GM19324 (cell line): ENCODE measurements at regions not wholly inside any gene's neighbourhood (a gene's known extent, or its start where the extent isn't known, plus 50 kb on each side); places are given as distances from the start of the nearest gene placed in this dataset.

Source experiments
- ATAC-seq: cut with Tn5 transposase; IDR thresholded peaks from one replicate; pipeline ENCODE4 v1.9.1; 2021; ENCODE audit warnings: mild to moderate bottlenecking, moderate library complexity; ENCODE audit not compliant: unreplicated experiment, low FRiP score

DNA sequence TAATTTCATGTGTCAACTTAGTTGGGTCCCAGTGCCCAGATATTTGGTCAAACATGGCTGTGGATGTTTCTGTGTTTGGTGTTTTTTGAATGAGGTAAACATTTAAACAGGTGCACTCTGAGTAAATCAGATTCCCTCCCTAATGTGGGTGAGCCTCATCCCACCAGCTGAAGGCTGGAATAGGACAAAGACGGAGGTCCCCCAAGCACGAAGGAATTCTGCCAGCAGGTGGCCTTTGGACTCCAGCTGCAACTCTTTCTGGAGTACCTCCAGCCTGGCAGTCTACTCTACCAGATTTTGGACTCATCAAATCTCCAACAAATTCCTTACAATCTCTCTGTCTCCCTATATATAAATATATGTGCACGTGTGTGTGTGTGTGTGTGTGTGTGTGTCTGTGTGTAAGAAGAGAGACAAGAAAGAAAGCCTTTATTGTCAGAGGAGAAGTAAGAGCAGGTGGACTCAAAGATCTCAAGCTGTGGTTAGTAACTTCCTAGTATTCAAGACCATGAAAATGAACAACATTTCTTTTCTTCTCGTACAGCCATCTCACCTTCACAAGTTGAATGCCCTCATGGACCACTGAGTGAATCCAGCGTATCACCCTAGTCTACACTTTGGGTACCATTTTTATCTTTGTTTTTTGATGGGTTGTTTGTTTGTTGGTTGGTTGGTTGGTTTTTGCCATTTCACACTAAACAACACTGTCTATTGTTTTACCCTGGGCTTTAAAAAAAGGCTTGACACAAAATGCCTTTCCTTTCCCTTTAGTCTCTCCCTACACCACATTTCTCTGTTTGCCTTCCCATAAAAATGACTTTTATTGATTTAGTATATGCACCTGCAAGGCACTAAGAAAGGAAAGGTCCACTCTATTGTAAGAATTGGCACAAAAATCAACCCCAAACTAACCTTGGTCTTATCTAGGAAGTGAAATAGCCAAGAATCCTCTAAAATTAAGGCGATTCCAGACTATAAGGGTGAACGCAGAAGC lies 118.7 kb downstream of the TENT4A start:
- no peak for ATAC-seq

DNA sequence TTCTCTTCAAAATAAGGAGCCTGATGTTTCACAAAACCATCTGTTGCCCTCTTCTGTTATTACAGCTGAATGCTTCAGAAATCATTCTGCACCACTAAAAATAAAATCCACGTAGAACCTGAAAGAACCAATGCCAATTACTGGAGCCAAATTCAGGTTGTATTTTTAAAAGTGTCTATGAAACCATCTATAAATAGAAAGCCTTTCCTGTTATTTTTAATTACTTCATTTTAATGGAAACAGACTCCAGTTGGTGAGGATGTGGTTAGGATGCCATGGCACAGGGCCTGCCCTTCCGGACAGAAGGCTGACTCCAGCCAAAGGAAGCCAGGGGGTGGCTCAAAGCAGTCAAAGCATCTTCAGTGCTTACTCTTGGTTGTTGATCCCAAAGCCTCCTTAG lies 119.8 kb downstream of the TENT4A start:
- ATAC-seq, result no peak

DNA sequence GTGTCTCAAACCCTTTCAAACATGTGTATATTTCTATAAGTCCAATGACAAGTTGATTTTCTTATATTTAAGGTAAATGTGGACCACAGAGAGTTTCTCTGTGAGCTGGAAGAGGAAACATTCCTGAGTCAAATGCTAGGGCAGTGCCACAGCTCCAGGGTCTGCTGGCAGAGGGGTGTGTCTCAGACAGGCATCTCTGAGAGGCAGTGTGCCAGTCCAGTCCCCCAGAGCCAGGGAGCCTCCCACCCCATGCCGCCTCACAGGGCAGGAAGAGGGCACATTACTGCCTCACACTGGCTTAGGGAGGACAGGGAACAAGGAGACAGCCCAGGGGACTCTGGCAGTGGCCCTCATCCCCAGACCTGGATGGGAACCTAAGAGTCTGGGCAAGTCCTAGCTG lies 120.2 kb downstream of the TENT4A start:
- ATAC-seq, result no peak

DNA sequence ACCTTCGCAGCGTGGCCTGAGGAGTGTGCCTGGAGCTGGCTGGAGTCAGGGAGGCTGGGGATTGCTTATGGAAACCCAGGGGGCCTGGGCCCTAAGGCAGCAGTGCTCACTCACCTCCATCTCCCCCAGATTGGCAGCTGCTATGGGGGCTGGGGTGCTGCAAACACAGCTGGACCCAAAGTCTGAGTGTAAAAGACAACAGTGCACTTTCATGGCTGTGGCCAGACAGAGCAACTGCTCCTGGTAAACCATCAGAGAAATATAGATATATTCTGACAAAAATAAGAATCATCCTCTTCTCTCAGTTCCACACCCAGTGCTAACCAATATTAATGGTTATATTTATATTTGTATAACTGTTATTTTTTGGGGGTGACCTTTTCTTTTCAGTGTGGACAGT lies 123.9 kb downstream of the TENT4A start:
- no peak for ATAC-seq

DNA sequence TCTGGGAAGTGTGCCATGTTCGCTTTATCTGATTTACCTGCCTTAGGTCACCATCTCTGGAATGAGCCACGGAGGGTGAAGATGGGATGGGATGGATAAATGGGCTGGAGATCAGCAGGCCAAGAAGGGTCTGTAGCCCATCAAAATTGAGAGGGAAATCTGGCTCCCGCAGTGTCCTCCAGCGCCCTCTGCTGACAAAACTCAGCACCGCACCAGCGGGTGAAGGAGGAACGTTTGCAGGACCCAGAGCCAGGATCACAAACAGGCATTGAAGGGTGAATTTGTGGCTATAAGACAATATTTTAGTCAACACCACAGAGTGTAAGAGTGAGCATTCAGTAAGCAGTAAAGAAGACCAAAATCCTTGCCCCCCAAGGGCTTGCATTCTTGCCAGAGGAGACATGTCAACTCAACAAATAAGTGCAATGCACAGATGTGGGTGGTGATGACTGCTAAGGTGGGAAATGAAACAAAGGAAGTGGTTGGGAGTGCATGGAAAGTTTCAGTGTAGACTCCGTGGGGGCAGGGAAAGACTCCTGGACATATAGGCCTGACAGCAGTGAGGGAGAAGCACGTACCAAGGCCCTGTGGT lies 124.4 kb downstream of the TENT4A start:
- ATAC-seq, result no peak

DNA sequence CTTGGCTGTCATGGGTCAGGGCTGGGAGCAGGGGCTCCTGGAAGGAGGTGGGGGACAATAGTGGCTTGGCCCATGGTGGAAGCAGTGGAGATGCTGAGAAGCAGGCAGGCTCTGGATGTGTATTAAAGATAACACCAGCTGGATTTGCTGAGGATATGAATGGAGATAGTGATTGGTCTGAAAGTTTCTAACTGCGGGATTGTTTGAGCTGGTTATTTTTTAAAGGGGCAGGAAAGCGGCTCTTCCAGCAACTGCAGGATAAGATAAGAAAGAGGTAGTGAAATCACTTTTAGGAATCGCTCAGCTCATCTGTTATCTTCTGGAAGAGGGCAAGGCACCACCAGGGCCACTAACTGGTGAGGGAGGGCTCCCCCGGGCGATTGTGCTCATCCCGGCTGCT lies 125.5 kb downstream of the TENT4A start:
- ATAC-seq, result no peak

DNA sequence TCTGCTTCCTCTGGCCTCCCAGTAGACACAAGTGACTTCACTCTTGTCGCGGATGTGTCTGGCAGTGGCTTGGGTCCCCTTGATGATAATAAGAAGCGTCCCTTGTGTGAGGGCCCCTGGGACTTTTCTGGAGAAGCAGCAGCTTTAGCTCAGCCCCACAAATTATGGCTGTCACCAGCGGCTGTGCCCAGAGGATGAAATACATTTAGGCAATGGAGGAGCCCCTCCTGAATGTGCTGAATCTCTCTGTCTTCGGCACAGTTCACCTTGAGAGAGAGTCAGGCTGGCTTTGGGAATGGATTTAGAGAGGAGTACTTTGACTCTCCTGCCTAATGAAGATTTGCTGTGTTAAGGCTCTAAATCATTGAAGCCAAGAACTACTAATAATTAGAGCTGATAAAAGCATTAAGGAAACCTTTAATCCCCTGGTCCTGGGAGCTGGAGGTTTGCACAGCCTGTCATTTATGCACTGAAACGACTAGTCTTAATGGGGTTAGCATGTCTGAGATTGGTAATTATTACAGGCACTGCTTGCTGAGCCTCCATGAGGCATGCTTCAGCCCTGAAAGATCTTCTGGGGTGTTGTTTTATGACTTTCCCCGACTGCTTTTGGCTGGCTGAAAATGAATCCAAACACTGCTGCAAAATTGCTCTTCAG lies 127.0 kb downstream of the TENT4A start:
- no peak for ATAC-seq

DNA sequence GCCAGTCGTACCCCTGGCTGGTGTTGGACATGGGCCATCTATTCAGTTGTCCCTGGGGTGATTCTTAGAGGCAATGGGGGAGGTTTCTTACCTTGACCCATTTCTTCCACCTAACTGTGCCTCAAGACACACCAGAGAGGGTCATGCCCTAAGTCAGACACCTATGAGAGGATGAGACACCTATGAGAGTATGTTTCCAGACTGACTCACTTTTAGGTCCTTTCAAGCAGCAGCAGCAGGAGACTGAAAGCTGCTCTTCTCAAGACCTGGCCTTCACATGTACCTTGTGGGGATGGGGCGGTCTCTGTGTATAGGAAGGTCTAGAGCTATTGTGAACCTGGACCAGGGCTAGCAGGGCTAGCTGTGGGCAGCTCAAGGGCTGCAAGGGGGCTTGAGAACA lies 130.1 kb downstream of the TENT4A start:
- ATAC-seq, result no peak

DNA sequence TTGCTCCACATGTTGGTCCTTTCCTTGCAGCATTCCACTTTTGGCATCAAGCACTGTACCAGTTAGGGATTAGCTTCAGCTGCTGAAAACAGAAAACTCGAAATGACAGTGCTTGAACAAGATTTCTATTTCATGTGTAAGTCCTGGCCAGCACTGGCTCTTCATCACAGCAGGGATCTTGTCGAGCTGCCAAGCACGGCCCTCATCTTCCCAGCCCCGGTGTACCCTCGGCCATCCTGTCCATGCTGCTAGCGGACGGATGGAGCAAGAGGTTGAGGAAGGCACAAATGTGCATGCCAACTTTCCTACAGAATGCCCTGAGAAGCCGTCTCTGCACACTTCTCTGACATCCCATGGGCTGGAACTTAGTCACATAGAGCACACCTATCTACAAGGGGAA lies 130.6 kb downstream of the TENT4A start:
- no peak for ATAC-seq

DNA sequence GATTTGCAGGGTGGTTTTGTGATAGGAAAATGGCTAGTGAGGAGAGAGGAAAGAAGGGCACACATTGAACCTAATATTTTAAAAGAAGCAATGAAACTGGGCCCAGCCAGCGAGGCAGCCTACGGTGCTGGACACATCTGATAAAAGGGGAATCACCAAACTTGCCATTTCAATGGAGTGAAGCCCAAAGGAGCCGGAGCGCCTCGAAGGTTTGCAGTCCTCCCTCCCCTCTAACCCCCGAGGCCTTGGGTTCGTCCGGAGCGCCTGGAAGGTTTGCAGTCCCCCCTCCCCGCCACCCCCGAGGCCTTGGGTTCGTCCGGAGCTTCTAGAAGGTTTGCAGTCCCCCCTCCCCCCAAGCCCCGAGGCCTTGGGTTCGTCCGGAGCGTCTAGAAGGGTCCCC lies 132.6 kb downstream of the TENT4A start:
- ATAC-seq, result no peak

DNA sequence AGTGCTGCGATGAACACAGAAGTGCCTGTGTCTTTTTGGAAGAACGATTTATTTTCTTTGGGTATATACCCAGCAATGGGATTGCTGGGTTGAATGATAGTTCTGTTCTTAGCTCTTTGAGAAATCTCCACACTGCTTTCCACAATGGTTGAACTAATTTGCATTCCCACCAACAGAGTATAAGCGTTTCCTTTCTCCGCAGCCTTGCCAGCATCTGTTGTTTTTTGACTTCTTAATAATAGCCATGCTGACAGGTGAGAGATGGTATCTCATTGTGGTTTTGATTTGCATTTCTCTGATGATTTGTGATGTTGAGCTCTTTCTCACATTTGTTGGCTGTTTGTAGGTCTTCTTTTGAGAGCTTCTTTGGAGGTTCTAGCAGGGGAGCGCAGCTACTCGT lies 134.6 kb downstream of the TENT4A start:
- ATAC-seq, result no peak

DNA sequence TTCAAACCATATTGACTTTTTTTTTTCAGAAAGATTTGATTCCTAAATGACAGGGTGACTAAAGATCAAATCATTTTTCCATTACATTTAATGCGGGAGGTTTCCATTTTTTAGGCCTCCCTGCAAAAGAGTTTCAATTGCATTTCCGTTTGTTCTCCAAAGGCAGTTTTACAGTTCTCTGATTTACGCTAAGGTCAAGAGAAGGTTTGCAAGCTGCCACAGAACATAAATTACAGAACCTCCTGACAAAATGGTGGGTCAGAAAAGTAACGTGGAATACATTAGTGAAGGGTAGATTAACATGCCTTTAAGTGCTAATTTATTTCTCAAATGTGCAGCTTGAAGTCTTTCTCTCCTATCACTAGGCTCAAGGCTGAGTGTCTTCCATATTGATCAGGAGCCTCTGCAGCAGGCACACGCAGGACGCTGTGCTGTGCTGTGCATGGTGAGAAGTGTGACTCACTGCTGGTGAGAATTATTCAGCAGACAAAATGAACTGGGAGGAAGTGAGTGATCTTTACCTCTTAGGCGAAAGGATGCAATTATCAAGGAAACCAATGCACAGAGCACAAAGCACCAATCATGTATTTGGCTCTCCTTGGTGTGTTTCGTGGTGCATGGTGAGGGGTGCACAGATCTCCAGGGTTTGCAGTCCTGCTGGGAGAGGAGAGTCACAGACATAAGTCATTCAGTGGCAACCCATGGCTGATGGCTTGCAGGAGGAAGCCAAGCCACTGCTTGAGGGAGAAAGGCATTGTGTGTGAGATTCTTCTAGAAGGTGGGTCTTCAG lies 136.3 kb downstream of the TENT4A start:
- no peak for ATAC-seq

DNA sequence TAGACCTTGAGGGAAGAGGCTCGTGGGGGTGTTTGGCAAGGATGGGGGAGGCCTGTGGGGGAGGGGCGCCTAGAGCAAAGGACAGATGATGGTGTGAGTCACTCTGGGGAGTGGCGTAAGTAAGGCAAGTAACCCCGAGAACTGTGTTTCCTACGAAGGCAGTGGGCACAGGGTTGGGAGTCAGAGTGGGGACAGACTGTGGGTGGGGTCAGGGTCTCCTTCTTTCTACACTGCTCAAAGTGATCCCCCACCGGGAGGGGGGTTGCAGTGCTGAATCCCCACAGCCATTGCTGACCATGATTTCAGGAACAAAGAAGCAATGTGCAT lies 136.8 kb downstream of the TENT4A start:
- no peak for ATAC-seq

DNA sequence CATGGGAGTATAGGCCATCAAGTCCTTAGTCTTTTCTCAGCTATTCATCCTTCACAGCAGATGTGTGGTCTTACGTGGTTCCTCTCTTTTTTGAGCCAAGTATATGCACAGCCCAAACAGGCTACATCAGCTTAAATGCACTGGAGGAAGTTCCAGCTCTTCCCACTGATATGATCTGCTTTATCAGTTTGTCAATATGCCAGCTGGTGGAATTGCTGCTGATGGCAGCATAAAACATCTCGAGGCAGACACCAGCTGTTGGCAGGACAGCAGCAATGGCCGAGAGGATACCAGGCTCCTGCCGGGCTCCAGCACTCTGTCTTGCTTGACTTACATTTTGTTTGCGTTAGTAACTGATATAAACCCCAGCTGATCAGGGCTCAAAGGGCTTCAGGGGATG lies 143.4 kb downstream of the TENT4A start:
- ATAC-seq, result no peak

DNA sequence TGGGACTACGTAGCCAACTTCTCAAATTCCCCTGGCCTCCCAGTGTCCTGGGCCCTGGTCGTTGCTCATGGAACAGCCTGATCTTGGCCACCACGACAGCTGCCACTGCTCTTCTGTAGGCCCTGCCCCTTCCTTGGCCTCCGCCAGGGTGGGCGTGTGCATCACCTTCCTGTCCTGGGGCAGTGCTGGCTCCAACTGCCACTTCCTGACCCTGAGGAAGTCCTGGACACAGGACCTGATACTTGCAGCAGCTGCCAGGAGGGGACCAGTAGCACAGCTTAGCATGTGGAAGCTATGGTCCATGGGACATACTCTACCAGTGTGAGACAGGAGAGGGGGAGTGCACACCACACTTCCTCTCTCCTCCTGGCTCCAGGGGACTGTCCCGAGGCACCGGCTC lies 145.2 kb downstream of the TENT4A start:
- ATAC-seq, result no peak

DNA sequence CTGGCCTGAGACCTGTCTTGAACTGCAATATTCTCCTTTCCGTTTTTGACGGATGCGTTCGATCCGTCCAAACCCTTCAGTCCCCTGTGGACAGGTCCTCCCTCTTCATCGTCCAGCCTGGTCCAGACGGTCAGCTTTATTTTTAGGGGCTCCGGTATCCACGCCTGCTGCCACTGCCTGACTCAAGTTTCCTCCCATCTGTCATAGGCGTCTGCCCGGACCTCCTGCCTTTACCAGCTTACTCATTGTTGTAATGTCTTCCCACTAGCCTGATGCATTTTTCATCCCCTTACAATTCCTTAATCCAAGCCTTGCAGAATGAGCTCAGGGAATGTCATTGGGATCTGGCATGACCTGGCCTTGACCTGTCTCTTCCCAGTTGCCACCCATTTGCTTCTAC lies 145.8 kb downstream of the TENT4A start:
- no peak for ATAC-seq

DNA sequence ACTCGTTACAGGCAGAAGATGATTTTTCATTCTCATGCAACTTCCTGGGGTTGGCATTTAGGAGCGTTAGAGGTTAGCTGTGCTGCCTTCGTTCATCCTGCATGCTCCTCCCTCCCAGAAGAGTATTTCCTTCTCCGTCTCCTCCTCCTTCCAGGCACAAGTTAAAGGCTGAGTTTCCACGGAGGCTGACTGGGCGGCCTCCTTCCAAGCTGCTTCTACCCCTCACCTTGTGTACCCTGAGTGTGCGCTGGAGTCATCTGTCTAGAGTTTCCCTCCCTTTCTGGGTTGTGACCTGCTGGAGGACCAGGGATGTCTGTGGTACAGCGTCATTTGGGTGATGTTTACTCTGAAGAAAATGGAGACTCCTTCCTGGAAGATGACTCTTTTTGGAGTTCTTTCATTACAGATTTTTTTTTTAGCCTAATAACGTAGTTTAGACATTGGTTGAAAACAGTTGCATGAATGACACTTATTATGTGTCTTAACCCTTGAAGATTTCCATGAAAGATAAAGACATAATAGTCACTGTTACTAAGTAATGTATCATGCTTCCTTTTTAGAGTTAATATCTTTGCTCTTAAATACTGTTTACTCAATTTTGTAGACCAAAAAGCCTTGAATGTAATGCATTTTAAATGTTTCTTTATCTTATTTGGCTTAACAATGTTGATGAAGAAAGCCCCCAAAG lies 146.9 kb downstream of the TENT4A start:
- no peak for ATAC-seq

DNA sequence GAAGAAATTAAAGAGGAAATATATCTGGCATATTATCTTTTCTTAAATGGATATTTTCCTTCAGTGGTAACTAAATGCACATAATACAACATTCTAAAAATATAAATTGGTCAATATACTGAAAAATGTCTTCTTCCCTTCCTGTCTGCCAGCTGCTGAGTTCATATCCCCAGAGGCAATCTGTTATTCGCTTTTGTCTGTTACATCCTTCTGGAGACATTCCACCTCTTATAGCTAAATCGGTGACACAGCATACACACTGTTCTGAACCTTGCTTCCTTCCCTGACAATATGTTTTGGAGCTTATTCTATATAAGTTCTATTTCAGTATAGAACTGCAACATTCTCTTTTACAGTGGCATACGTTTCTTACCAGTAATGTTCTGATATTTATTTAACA lies 147.8 kb downstream of the TENT4A start:
- ATAC-seq, result no peak

DNA sequence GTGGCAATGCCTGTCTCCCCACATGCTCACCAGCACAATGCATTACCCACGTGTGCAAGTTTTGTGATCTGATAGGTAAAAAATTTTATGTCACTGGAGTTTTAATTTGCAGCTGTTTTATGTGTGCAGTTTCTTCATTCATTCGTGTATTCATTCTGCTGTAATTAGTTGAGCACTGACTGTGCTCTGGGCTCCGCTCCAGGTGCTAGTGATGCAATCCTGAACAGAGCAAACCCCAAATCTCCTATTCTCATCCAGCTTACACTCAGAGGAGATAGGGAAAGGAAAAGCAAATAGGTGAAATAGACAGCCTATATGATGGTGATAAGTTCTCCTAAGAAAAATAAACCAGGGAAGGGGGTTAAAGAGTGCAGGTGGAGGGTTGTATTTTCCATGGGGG lies 148.4 kb downstream of the TENT4A start:
- ATAC-seq, result no peak

DNA sequence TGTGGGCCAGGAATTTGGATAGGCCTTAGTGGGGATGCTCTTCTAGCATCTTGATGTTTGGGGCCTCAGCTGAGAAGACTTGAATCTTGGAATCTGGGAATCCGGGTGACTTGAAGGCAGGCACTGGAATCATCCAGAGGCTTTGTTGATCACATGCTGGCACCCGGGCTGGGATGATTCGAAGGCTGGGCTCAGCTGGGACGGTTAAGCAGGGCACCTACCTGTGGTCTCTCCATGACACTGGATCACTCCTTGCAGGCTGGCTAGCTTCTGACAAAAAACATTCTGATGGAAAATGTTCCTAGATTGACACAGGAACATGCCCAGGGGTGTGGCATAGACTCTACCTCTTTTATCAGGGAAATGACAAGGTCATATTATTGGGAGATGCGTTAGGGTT lies 149.1 kb downstream of the TENT4A start:
- ATAC-seq, result no peak
